H9 (cell line): ENCODE measurements at regions not wholly inside any gene's neighbourhood (a gene's known extent, or its start where the extent isn't known, plus 50 kb on each side); places are given as distances from the start of the nearest gene placed in this dataset.

Experiments
- DNase-seq: peaks from one replicate; pipeline ENCODE4 v3.0.0-alpha.2; 2017
- H2AFZ ChIP-seq: one replicate; pipeline ENCODE4 v1.6.1; 2013; ENCODE audit warnings: mild to moderate bottlenecking, low read length, control low read depth, moderate library complexity
- H2AK5ac ChIP-seq: 2 replicates; pipeline ENCODE4 v1.6.1; 2013; ENCODE audit warnings: low read length, control low read depth, mixed read lengths; ENCODE audit not compliant: insufficient read length
- H2BK120ac ChIP-seq: one replicate; pipeline ENCODE4 v1.6.1; 2013; ENCODE audit warnings: low read depth, mild to moderate bottlenecking, low read length, control low read depth, inconsistent platforms; ENCODE audit not compliant: poor library complexity, severe bottlenecking
- H2BK12ac ChIP-seq: 2 replicates; pipeline ENCODE4 v1.6.1; 2013; ENCODE audit warnings: low read length, control low read depth, mixed read lengths, low read depth; ENCODE audit not compliant: insufficient read length
- H2BK15ac ChIP-seq: 2 replicates; pipeline ENCODE4 v1.6.1; 2013; ENCODE audit warnings: low read depth, low read length, control low read depth
- H2BK20ac ChIP-seq: one replicate; pipeline ENCODE4 v1.6.1; 2013; ENCODE audit warnings: low read depth, mild to moderate bottlenecking, low read length, control low read depth, inconsistent platforms; ENCODE audit not compliant: poor library complexity, severe bottlenecking
- H2BK5ac ChIP-seq: 2 replicates; pipeline ENCODE4 v1.6.1; 2013; ENCODE audit warnings: low read length, control low read depth, mixed read lengths; ENCODE audit not compliant: insufficient read length
- H3K14ac ChIP-seq: 2 replicates; pipeline ENCODE4 v1.6.1; 2013; ENCODE audit warnings: low read length, control low read depth; ENCODE audit not compliant: insufficient read depth
- H3K18ac ChIP-seq: 2 replicates; pipeline ENCODE4 v1.6.1; 2013; ENCODE audit warnings: low read depth, mild to moderate bottlenecking, mixed read lengths, low read length, control low read depth; ENCODE audit not compliant: insufficient read length
- H3K23ac ChIP-seq: 2 replicates; pipeline ENCODE4 v1.6.1; 2013; ENCODE audit warnings: low read length, control low read depth, mixed read lengths, low read depth; ENCODE audit not compliant: insufficient read length
- H3K23me2 ChIP-seq: 2 replicates; pipeline ENCODE4 v1.6.1; 2013; ENCODE audit warnings: low read depth, mild to moderate bottlenecking, mixed read lengths, low read length, control low read depth; ENCODE audit not compliant: insufficient read length, poor library complexity, severe bottlenecking
- H3K27ac ChIP-seq: 2 replicates; pipeline ENCODE4 v1.5.1; 2013; ENCODE audit warnings: low read length, control low read depth, mixed read lengths, low read depth; ENCODE audit not compliant: insufficient read length
- H3K27me3 ChIP-seq: 2 replicates; pipeline ENCODE4 v1.6.1; 2013; ENCODE audit warnings: low read length, control low read depth, inconsistent platforms; ENCODE audit not compliant: insufficient read depth
- H3K4ac ChIP-seq: 2 replicates; pipeline ENCODE4 v1.6.1; 2013; ENCODE audit warnings: low read depth, mild to moderate bottlenecking, control low read depth, inconsistent platforms, low read length, moderate library complexity
- H3K4me1 ChIP-seq: 2 replicates; pipeline ENCODE4 v1.6.1; 2013; ENCODE audit warnings: low read length, control low read depth, inconsistent platforms; ENCODE audit not compliant: insufficient read depth
- H3K4me2 ChIP-seq: 2 replicates; pipeline ENCODE4 v1.6.1; 2013; ENCODE audit warnings: low read length, control low read depth, mixed read lengths; ENCODE audit not compliant: insufficient read length, insufficient read depth
- H3K56ac ChIP-seq: 2 replicates; pipeline ENCODE4 v1.6.1; 2013; ENCODE audit warnings: low read depth, mild to moderate bottlenecking, mixed read lengths, low read length, control low read depth; ENCODE audit not compliant: insufficient read length
- H3K79me1 ChIP-seq: 2 replicates; pipeline ENCODE4 v1.6.1; 2013; ENCODE audit warnings: low read depth, mild to moderate bottlenecking, moderate library complexity, low read length, control low read depth, inconsistent platforms; ENCODE audit not compliant: insufficient read depth, poor library complexity, severe bottlenecking
- H3K79me2 ChIP-seq: 2 replicates; pipeline ENCODE4 v1.6.1; 2013; ENCODE audit warnings: low read length, control low read depth, inconsistent platforms; ENCODE audit not compliant: insufficient read depth
- H3K9ac ChIP-seq: 2 replicates; pipeline ENCODE4 v1.6.1; 2013; ENCODE audit warnings: low read length, control low read depth, mixed read lengths; ENCODE audit not compliant: insufficient read length; ENCODE audit errors: extremely low read depth
- H3K9me3 ChIP-seq: one replicate; pipeline ENCODE4 v1.6.1; 2013; ENCODE audit warnings: low read depth, low read length, inconsistent platforms; ENCODE audit not compliant: control insufficient read depth
- H3T11ph ChIP-seq: one replicate; pipeline ENCODE4 v1.6.1; 2013; ENCODE audit warnings: mild to moderate bottlenecking, low read length, control low read depth, inconsistent platforms
- H4K20me1 ChIP-seq: one replicate; pipeline ENCODE4 v1.6.1; 2013; ENCODE audit not compliant: control insufficient read depth, insufficient read length, insufficient read depth
- H4K5ac ChIP-seq: 2 replicates; pipeline ENCODE4 v1.6.1; 2013; ENCODE audit warnings: low read depth, mild to moderate bottlenecking, mixed read lengths, low read length, control low read depth; ENCODE audit not compliant: insufficient read length
- H4K8ac ChIP-seq: replicated peaks from 2 replicates; pipeline ENCODE4 v1.6.1; 2013; ENCODE audit warnings: low read length, control low read depth, mixed read lengths, low read depth; ENCODE audit not compliant: insufficient read length
- H4K91ac ChIP-seq: 2 replicates; pipeline ENCODE4 v1.6.1; 2013; ENCODE audit warnings: low read depth, mild to moderate bottlenecking, moderate library complexity, mixed read lengths, low read length, control low read depth; ENCODE audit not compliant: insufficient read length
- H3K27ac Mint-ChIP-seq, 3 experiments: 2 replicates in 2 of 3; 3 replicates in 1 of 3; pipeline ENCODE4 v1.8.0; 2020 to 2021; ENCODE audit warnings: mixed read lengths in 3 of 3, mild to moderate bottlenecking in 1 of 3, moderate library complexity in 1 of 3
- H3K27me3 Mint-ChIP-seq: 2 replicates; pipeline ENCODE4 v1.8.0; 2021; ENCODE audit warnings: low read depth, mild to moderate bottlenecking, moderate library complexity, mixed read lengths
- H3K36me3 Mint-ChIP-seq, 3 experiments: 2 replicates in 2 of 3; 3 replicates in 1 of 3; pipeline ENCODE4 v1.8.0; 2020 to 2021; ENCODE audit warnings: low read depth in 3 of 3, mixed read lengths in 3 of 3; ENCODE audit not compliant: insufficient read depth in 1 of 3
- H3K4me1 Mint-ChIP-seq, 2 experiments: 2 replicates each; pipeline ENCODE4 v1.8.0; 2020; ENCODE audit warnings: mixed read lengths in 2 of 2
- H3K4me3 Mint-ChIP-seq, 2 experiments: 2 replicates in 1 of 2; 3 replicates in 1 of 2; pipeline ENCODE4 v1.8.0; 2020 to 2021; ENCODE audit warnings: mild to moderate bottlenecking in 2 of 2, mixed read lengths in 2 of 2, moderate library complexity in 1 of 2
- H3K9me3 Mint-ChIP-seq, 2 experiments: 2 replicates in 1 of 2; 3 replicates in 1 of 2; pipeline ENCODE4 v1.8.0; 2020; ENCODE audit warnings: mild to moderate bottlenecking in 2 of 2, mixed read lengths in 2 of 2, moderate library complexity in 1 of 2
- WGBS: extraction: QIAGEN DNeasy Blood & Tissue Kit; methylation state at CpG from one replicate; pipeline ENCODE4 v1.1.7; 2013; ENCODE audit warnings: missing lambda C conversion rate, low lambda C conversion rate, mixed read lengths; ENCODE audit not compliant: insufficient read length; ENCODE audit errors: extremely low coverage; 5-methylcytosine and 5-hydroxymethylcytosine counted together
- TF ChIP-seq, protein P1 (sequence below): fragments of 200-600 bp; sonication (generic); conservative IDR thresholded peaks from 3 replicates; pipeline ENCODE4 v1.8.0; 2021; ENCODE audit warnings: antibody characterized with exemption, mild to moderate bottlenecking

DNA sequence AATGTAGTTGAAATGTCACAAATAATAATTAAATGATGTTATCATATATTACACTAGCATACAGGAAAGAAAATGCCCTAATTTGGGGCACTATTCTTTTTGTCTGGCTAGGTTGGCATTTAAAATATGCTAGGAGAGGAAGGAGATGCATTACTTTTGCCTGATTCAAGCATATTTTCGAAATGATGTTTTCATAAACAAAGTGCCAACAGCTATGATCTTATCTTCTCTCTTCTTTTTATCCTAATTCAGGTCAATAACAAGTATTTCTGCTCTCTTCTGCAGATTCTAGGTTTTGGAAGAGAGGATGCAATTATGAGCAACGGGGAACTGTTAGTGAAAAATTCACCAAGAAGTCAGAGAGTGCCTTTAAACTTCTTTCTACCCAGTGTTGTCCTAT, 55.8 kb upstream of the NR2F2 start:
- Histone ChIP-seq H4K5ac (no peak overlapping the region), H2BK20ac (no peak overlapping the region), H4K20me1 (no peaks in the 10 kb centered on the region), H2AK5ac (no peak overlapping the region), H3K27me3 (no peaks in the 10 kb centered on the region), H3K23me2 (no peaks in the 10 kb centered on the region), H3K56ac (no peak overlapping the region), H3K18ac (no peak overlapping the region), H2AFZ (no peak overlapping the region), H3K79me2 (no peaks in the 10 kb centered on the region), H4K8ac (no peak overlapping the region), H3K27ac (no peak overlapping the region), H2BK5ac (no peak overlapping the region), H3K9me3 (no peaks in the 10 kb centered on the region), H3K14ac (no peak overlapping the region), H3K4me2 (no peak overlapping the region), H3K79me1 (no peaks in the 10 kb centered on the region), H3K23ac (no peak overlapping the region), H3T11ph (no peak overlapping the region), H3K9ac (no peak overlapping the region), H3K4ac (no peak overlapping the region), H2BK12ac (no peak overlapping the region), H3K4me1 (no peaks in the 10 kb centered on the region), H4K91ac (no peak overlapping the region), H2BK15ac (no peak overlapping the region), H2BK120ac (no peak overlapping the region)
- Mint-ChIP-seq H3K27me3 (peaks cover 2% of the 10 kb centered on the region), H3K27ac (no peak overlapping the region), H3K36me3 (no peaks in the 10 kb centered on the region; a peak in 1 of 7 replicates), H3K4me1 (no peaks in the 10 kb centered on the region), H3K9me3 (no peaks in the 10 kb centered on the region), H3K4me3 (no peak overlapping the region)
- no peak for DNase-seq
- no CpG with 5 or more reads among the region's 2 CpGs for WGBS
- TF ChIP-seq, protein P1, sequence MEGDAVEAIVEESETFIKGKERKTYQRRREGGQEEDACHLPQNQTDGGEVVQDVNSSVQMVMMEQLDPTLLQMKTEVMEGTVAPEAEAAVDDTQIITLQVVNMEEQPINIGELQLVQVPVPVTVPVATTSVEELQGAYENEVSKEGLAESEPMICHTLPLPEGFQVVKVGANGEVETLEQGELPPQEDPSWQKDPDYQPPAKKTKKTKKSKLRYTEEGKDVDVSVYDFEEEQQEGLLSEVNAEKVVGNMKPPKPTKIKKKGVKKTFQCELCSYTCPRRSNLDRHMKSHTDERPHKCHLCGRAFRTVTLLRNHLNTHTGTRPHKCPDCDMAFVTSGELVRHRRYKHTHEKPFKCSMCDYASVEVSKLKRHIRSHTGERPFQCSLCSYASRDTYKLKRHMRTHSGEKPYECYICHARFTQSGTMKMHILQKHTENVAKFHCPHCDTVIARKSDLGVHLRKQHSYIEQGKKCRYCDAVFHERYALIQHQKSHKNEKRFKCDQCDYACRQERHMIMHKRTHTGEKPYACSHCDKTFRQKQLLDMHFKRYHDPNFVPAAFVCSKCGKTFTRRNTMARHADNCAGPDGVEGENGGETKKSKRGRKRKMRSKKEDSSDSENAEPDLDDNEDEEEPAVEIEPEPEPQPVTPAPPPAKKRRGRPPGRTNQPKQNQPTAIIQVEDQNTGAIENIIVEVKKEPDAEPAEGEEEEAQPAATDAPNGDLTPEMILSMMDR = no peak
